HepG2 (cell line): ENCODE measurements at regions not wholly inside any gene's neighbourhood (a gene's known extent, or its start where the extent isn't known, plus 50 kb on each side); places are given as distances from the start of the nearest gene placed in this dataset.

Experiments used
- CTCF ChIP-seq: sonication (generic); formaldehyde crosslinking; IDR thresholded peaks from 2 replicates; pipeline ENCODE4 v1.5.0; 2020; ENCODE audit warnings: mild to moderate bottlenecking, missing genetic modification reagents, moderate library complexity
- MTF2 ChIP-seq: sonication (generic); formaldehyde crosslinking; IDR thresholded peaks from 2 replicates; pipeline ENCODE4 v1.5.0; 2020; ENCODE audit warnings: missing genetic modification reagents, borderline replicate concordance
- PAF1 ChIP-seq: IDR thresholded peaks from 2 replicates; pipeline ENCODE4 v1.6.1; 2016; ENCODE audit warnings: missing genetic modification reagents, missing compliant biosample characterization
- POLR2AphosphoS5 ChIP-seq: IDR thresholded peaks from 2 replicates; pipeline ENCODE4 v1.6.1; 2012; ENCODE audit warnings: low read depth, low read length
- SNAPC5 ChIP-seq: sonication (generic); formaldehyde crosslinking; IDR thresholded peaks from 2 replicates; pipeline ENCODE4 v1.8.1; 2023; ENCODE audit warnings: mild to moderate bottlenecking, missing genetic modification reagents, borderline replicate concordance
- TMF1 ChIP-seq: sonication (generic); formaldehyde crosslinking; IDR thresholded peaks from 2 replicates; pipeline ENCODE4 v1.8.1; 2022; ENCODE audit warnings: low read depth, missing genetic modification reagents
- ZBTB40 ChIP-seq, 2 experiments: fragments of 450-650 bp in 1 of 2; sonication (generic) in 1 of 2; formaldehyde crosslinking in 1 of 2; IDR thresholded peaks; 2 replicates each; pipeline versions ENCODE4 v1.6.1 to v1.8.0; 2016 to 2022; ENCODE audit warnings: antibody characterized with exemption in 1 of 2, mild to moderate bottlenecking in 1 of 2, missing genetic modification reagents in 1 of 2
- ZNF414 ChIP-seq: sonication (generic); formaldehyde crosslinking; IDR thresholded peaks from 2 replicates; pipeline ENCODE4 v1.5.0; 2020; ENCODE audit warnings: missing genetic modification reagents
- ZNF543 ChIP-seq: sonication (generic); formaldehyde crosslinking; IDR thresholded peaks from 2 replicates; pipeline ENCODE4 v1.4.0; 2020; ENCODE audit warnings: mild to moderate bottlenecking, missing genetic modification reagents
- ZNF572 ChIP-seq: sonication (generic); formaldehyde crosslinking; IDR thresholded peaks from 2 replicates; pipeline ENCODE4 v1.5.1; 2020; ENCODE audit warnings: mild to moderate bottlenecking, missing genetic modification reagents
- ZNF761 ChIP-seq: sonication (generic); formaldehyde crosslinking; conservative IDR thresholded peaks from 2 replicates; pipeline ENCODE4 v1.4.0; 2020; ENCODE audit warnings: mild to moderate bottlenecking, missing genetic modification reagents
- ZSCAN12 ChIP-seq: sonication (generic); formaldehyde crosslinking; IDR thresholded peaks from 2 replicates; pipeline ENCODE4 v1.9.0; 2021; ENCODE audit warnings: mild to moderate bottlenecking, missing genetic modification reagents

GRCh38 chr7:46671108-46671769, 750.2 kb upstream of the IGFBP3 start (continued):
- TF ChIP-seq ZBTB40 (IDR thresholded peaks at IDR 0.05) = no peak
- no peak for TF ChIP-seq ZBTB40 (CRISPR knock-in tag; IDR thresholded peaks at IDR 0.05)
- TF ChIP-seq CTCF (CRISPR knock-in tag) = no peak
- TF ChIP-seq TMF1 (CRISPR knock-in tag) = no peak
- TF ChIP-seq SNAPC5 (CRISPR knock-in tag) = no peak
- TF ChIP-seq PAF1 (CRISPR knock-in tag) = no peak
- no peak for TF ChIP-seq POLR2AphosphoS5
- TF ChIP-seq MTF2 (CRISPR knock-in tag) = no peak
- no peak for TF ChIP-seq ZNF414 (CRISPR knock-in tag)
- TF ChIP-seq ZSCAN12 (CRISPR knock-in tag) = no peak
- TF ChIP-seq ZNF543 (CRISPR knock-in tag) = no peak
- no peak for TF ChIP-seq ZNF761
- TF ChIP-seq ZNF572 (CRISPR knock-in tag) = no peak
